NOMO-1 (cell line): ENCODE measurements at regions not wholly inside any gene's neighbourhood (a gene's known extent, or its start where the extent isn't known, plus 50 kb on each side); places are given as distances from the start of the nearest gene placed in this dataset.
"Not testable (repeated sequence)": the region's sequence is repeated elsewhere in the genome, so short reads cannot be mapped to it uniquely, and the experiment has no call there.

Experiments
- DNase-seq, 2 experiments: peaks; one replicate each; lab custom pipeline; 2025; ENCODE audit not compliant: unreplicated experiment in 2 of 2; lab: John Stamatoyannopoulos, UW

GRCh38 chr9:103068753-103069152 is 73.6 kb downstream of the CYLC2 start:
- no peak for DNase-seq

GRCh38 chr9:103078581-103078980 is 83.4 kb downstream of the CYLC2 start:
- DNase-seq = no peak

DNA sequence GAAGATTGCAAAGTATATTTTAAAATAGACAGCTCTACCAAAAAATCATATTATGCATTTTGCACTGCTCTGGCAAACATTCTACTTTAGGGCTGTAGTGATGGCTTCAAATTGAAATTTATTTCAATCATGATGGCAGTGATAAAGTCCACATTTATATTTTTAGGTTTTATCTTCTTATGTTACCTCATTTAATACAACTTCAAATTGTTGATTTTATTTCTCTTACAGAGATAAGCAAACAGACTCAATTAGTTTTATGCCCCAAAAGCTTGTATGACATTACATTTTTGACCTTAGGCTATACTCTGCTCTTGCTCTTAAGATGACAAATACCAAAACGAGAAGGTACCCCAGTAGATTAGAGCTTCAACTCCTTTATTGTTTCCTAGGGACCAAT is 87.4 kb downstream of the CYLC2 start:
- DNase-seq = no peak

DNA sequence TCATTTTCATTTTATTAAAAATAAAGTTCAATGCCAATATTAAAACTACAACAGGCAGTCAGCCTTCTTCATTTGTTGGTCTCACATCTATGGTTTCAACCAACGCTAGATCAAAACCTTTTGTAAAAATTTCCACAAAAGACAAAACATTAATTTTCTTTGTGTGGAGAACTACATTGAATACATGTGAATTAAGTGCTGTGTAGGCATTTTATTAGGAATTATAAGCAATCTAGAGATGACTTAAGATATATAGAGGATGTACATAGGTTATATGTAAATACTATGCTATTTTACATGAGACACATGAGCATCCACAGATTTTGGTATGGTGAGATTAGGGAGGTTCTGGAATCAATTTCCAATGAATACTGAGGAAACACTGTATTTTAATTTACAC is 94.2 kb downstream of the CYLC2 start:
- DNase-seq = no peak

- no peak for DNase-seq
Observed at GRCh38 chr9:103104101-103104500, 109.0 kb downstream of the CYLC2 start.

- DNase-seq = no peak
Observed at GRCh38 chr9:103116246-103116645, 121.1 kb downstream of the CYLC2 start.

- no peak for DNase-seq
Observed at GRCh38 chr9:103126494-103126893, 131.4 kb downstream of the CYLC2 start.

DNA sequence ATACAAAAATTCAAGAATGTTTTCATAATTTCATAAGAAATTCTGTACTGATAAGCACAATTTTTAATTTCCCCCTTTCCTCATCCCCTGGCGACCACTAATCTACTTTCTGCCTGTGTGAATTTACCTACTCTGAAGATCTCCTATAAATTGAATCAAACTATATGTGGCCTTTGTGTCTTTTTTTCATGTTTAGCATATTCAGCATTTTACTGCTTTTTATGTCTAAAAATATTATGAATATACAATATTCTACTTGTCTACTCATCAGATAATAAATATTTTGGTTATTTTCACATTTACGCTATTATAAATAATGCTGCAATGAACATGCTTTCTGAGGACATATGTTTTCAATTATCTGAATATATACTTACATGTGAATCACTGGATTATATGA is 144.8 kb downstream of the CYLC2 start:
- no peak for DNase-seq

DNA sequence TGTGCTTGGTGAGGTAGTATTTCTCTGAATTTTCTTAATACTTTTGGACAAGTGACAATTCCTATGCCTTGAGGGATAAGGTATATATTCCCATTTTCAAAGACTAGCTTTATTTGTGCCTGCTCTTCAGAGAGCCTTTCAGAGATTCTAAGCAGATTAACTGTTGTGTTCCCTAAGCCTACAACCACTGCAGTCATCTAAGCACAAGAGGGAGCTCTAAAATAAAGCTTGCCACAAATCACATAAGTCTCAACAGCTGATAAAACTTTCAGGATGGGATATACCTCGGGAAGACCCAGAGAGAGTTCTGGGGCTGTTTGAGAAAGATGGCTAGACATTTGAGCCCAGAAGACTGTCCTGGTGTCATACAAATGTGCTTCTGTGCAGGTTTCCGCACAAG is 157.3 kb downstream of the CYLC2 start:
- DNase-seq = no peak

DNA sequence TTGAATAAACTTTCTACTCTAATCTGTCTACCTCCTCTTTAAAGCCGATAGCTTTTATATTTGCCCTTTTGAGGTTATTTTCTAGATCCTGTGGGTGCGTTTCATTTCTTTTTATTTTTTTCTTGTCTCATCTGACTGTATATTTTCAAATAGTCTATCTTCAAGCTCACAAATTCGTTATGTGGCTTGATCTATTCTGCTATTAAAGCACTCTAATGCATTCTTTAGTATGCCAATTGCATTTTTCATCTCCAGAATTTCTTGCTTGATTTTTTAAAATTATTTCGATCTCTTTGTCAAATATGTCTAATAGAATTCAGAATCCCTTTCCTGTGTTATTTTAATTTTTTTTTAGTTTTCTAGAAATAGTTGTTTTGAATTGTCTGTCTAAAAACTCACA is 172.4 kb downstream of the CYLC2 start:
- DNase-seq = no peak

- no peak for DNase-seq
Observed at GRCh38 chr9:103168254-103168653, 173.1 kb downstream of the CYLC2 start.

GRCh38 chr9:103169798-103170197 is 174.7 kb downstream of the CYLC2 start:
- no peak for DNase-seq

- no peak for DNase-seq
Observed at GRCh38 chr9:103183701-103184171, 188.6 kb downstream of the CYLC2 start.

GRCh38 chr9:103186959-103187358 is 191.8 kb downstream of the CYLC2 start:
- DNase-seq = no peak

DNA sequence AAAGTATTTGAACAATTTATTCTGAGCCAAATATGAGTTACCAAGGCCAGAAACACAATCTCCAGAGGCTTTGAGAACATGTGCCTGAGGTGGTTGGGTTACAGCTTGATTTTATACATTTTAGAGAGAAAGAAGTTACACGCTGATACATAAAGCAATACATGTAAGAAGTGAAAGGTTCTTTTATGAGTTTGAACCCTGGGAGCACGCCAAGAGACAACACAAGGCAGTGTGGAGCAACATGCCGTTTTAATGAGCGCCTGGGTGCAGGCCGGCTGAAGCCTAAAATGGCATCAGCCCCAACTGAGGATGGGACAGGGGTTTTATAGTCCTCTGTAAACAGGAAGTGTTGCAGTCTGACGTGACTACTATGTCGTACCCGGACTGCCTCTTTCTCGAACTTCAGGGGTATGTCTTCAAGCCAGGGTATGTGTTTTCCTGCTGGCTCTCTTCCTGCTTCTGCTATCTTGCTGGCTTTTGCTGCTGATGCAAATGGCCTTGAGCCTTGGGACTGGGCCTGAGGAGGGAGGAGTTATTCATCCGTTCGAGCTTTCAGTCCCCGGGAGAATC is 193.7 kb downstream of the CYLC2 start:
- DNase-seq = no peak

GRCh38 chr9:103193992-103194391 is 198.9 kb downstream of the CYLC2 start:
- DNase-seq = no peak

- DNase-seq = no peak
Observed at GRCh38 chr9:103203172-103203571, 208.0 kb downstream of the CYLC2 start.

DNA sequence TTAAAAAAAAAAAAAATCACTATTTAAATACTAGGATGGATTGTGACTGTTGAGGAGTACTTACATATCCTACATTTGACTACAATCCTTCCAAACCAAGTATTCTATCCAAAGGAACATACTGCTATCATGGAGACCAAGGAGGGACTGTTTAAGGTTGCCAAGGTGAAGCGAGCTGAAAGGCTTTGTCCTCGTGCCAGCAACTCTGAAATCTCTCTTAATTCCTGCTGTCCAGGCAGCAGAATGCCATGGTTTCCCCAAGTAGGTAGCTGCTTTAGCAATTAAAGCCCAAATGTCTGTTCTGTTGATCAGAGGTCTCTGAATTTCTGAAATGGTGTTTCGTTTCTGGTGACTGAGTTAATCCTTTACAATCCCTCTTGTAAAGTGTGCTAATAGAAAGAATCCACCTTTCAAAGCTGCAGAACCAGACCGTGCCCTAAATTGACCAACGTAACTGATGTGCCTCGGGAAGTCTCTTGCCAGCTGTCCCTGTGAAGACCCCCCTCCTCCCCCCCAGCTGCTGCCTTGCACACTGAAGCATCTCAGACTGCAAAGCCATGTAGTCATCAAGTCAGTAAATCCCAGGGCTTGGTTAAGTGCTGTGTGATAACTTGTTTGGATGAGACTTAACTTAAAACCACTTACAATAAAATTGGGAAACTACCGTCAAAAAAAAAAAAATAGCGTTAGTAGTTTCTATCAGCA is 210.9 kb downstream of the CYLC2 start:
- not testable (repeated sequence) for DNase-seq

DNA sequence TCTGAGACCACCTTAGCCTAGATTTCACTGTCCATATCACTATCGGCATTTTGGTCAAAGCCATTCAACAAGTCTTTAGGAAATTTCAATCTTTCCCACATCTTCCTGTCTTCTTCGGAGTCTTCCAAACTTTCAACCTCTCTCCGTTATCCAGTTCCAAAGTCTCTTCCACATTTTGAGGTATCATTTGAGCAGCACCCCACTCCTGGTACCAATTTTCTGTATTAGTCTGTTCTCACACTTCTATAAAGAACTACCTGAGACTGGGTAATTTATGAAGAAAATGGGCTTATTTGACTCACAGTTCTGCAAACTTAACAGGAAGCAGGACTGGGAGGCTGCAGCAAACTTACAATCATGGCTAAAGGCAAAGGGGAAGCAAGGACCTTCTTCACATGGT is 215.5 kb downstream of the CYLC2 start:
- no peak for DNase-seq

GRCh38 chr9:103215197-103215596 is 220.1 kb downstream of the CYLC2 start:
- DNase-seq = no peak

DNA sequence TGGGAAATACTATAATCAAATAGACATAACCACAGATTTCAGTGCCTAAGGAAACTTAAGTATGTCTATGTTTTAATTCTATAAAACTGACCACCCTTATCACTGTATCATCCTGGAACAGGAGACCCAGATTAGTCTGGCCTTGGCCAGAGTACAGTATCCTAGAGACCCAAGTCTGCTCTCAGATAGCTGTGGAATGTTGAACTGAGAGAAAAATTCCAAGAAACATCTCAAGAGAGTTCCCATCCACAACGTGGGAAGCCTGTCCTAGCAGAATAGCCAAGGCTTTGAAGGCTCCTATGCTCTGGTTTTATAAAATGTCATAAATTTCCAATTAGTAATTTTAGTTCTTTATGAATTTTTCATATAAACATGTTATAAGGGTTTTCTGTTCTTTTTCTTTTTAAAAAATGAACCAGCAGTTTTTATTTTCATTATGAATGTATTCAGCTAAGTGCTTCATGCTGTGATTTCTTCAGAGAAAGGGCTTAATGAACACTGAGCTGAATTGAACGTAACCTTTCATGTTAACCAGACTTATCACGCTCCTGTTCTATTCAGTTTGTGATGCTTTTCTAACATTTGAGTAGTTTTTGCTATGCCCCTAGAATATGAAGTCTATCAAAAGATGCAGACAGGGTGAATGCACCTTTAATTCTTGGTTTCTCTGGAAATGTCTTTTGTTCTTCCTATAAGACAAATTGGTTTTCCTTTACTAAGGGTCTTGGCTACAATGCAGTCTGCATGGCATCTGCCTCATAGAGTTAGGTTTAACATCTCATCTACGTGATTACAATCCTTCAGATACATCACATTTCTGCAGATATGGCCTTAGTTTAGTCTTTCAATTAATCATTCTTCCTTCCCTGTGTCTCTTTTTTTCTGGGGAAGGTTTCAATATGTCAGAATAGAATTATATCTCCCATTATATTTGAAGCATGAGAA is 230.8 kb downstream of the CYLC2 start:
- no peak for DNase-seq

DNA sequence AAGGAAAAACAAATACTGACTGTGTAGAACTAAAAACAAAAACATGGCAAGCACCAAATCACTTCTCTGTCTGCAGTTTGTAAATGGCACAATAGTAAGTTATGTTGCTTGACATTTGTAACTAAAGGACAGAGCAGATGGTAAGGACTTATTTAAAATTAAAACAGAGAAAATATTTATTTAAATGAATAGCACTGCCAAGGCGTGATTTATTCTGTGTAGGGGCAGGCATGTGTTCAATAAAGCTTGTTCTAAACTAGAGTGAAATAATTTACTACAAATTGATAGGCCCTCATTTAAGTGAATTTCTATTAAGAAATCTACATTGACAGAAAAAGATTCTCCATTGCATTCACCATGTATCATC is 231.5 kb downstream of the CYLC2 start:
- DNase-seq = no peak
